ENCODE measurements at regions not wholly inside any gene's neighbourhood (a gene's known extent, or its start where the extent isn't known, plus 50 kb on each side); places are given as distances from the start of the nearest gene placed in this dataset.
A peak's percentile ranks its signal among the peaks of the same experiment; 100 is the strongest.

DNA sequence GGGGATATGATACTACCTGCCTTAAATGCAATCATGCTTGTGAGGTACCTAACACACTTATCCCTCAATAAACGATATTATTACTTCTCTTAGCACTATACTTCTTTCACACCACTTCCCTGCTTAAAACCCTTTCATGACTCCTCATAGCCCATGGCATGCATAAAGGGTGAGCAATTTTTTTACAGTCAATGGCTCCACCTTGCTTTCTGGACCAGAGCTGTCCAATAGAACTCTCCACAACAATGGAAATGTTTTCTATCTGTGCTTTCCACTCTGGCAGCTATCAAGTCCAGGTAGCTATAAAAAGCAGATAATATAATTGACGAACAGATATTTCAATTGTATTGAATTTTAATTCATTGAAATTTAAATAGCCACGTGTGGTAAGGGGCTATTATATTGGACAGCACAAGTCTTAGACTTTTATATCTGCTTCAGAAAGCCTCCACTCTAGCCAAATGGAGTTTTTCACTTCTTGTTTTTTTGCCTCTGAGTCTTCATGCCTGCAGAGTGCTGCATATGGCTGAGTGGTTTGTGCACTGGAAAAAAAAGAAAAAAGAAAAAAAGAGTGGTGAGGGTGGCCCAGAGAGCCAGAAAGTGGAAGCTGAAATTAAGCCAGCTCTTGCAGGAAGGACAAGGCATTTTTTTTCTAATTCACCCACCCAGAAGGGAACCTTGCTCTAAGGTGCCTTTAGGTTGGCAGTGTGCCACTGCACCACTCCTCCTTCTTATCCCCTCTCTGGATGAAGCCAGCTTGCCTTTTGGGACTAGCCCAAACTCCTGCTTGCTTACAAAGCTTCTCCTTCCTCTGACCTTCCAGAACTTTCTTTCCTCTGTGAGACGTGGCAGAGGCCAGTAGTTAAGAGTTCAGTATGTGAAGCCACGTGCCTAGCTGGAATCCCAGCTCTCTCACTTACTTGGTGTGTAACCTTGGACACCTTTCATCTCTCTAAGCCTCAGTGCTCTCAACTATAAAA is 239.0 kb upstream of the LRTM1 start:
- no peak for DNase-seq (ENCODE audit: low read depth)
- 0 out of 2 replicates have a peak, but pooled peaks have one; percentile 17 for TF ChIP-seq CTCF (IDR thresholded peaks at IDR 0.05; ENCODE audit: insufficient read depth, low read depth, low read length)
- Histone ChIP-seq H3K36me3 (ENCODE audit: control insufficient read depth, insufficient read depth, low read length) (no peaks in the 10 kb centered on the region), H3K27me3 (ENCODE audit: control insufficient read depth, insufficient read depth, low read length) (no peaks in the 10 kb centered on the region), H3K4me3 (ENCODE audit: low read depth, low read length) (no peak overlapping the region)
- CTCF ChIA-PET: interaction anchor here (0.6 to 3.4 kb wide), 23 partner anchors 14 to 739 kb away, joined by 3 to 16 read pairs (median 3); no protein-coding TSS in a partner anchor
- POLR2A ChIA-PET: interaction anchor here (0.5 to 1.7 kb wide), 7 partner anchors 37 to 555 kb away, joined by 3 to 10 read pairs (median 3); no protein-coding TSS in a partner anchor

DNA sequence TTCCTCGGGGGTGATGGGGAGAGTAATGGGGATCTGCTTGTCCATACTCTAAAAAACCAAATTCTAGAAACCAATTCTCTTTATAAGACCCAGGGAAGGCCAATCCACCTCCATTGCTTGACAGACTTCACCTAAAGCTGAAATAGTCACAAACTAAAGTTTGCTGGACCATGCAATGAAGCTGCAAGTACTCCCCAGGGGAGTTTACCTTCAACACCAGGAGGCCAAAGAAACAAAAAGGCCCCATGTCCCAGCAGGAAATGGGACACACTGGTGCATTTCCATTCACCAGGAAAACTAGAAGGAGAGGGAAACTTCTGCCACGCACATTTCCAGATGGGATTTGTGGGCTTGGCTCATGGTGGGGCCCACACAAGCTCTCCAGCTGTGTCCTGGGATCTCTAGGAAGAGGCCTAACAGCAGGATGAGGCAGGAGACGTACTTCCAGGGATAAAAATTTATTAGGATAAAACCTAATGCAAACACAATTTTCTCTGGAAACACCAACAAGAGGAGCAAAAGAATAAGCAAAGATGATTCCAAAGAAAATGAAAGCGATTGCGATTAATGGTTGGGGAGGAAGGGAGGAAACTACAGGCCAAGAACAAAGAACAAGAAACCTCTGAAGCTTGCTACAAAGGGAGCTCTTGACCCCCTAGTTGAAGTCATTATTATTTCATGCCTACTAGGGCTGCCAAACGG is 238.0 kb upstream of the LRTM1 start:
- TF ChIP-seq CTCF (IDR thresholded peaks at IDR 0.05; ENCODE audit: insufficient read depth, low read depth, low read length): no peak
- ChIA-PET CTCF (interaction anchor here (0.8 to 3.4 kb wide), 17 partner anchors 135 to 738 kb away, joined by 3 to 16 read pairs (median 4); no protein-coding TSS in a partner anchor), POLR2A (interaction anchor here (0.6 to 1.7 kb wide), 2 partner anchors 199 to 740 kb away, joined by 3 read pairs; no protein-coding TSS in a partner anchor)
- Histone ChIP-seq H3K4me3 (ENCODE audit: low read depth, low read length) (no peak overlapping the region), H3K27me3 (ENCODE audit: control insufficient read depth, insufficient read depth, low read length) (no peaks in the 10 kb centered on the region), H3K36me3 (ENCODE audit: control insufficient read depth, insufficient read depth, low read length) (no peaks in the 10 kb centered on the region)
- DNase-seq (ENCODE audit: low read depth): no peak

- no peaks in the 10 kb centered on the region for H3K27me3 ChIP-seq (ENCODE audit: control insufficient read depth, insufficient read depth, low read length)
- CTCF ChIA-PET: interaction anchor here (0.8 to 3.4 kb wide), 8 partner anchors 211 to 1226 kb away, joined by 3 to 16 read pairs (median 6); no protein-coding TSS in a partner anchor
- DNase-seq (ENCODE audit: low read depth): peak; percentile 71
- no peak overlapping the region for H3K4me3 ChIP-seq (ENCODE audit: low read depth, low read length)
- POLR2A ChIA-PET: interaction anchor here (0.6 kb wide), 1 partner anchor 739 kb away, joined by 3 read pairs; no protein-coding TSS in a partner anchor
- no peak for TF ChIP-seq CTCF (IDR thresholded peaks at IDR 0.05; ENCODE audit: insufficient read depth, low read depth, low read length)
- no peaks in the 10 kb centered on the region for H3K36me3 ChIP-seq (ENCODE audit: control insufficient read depth, insufficient read depth, low read length)
These were observed 237.4 kb upstream of the LRTM1 start for GRCh38 chr3:55165278-55165677.

DNA sequence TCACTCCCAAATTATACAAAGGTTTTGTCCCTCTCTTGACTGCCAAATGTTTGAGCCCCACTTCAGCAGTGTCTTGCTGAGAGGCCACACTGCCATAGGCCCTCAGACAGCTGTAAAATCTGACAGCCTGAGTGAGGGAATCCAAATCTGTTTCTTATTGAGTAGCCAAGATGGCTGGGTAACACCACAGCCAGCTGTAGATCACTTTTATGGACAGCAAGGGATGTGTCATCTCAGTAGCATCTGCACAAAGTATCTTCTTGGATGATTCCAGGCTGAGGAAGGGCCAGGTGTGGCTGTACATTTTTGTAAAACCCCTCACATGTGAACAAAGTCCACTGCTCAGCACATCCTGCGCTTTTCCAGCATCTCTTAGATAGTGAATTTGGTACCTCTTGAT is 237.0 kb upstream of the LRTM1 start:
- Histone ChIP-seq H3K36me3 (ENCODE audit: control insufficient read depth, insufficient read depth, low read length) (no peaks in the 10 kb centered on the region), H3K4me3 (ENCODE audit: low read depth, low read length) (no peak overlapping the region), H3K27me3 (ENCODE audit: control insufficient read depth, insufficient read depth, low read length) (no peaks in the 10 kb centered on the region)
- ChIA-PET CTCF (interaction anchor here (2.0 to 3.4 kb wide), 5 partner anchors 211 to 1226 kb away, joined by 4 to 16 read pairs (median 7); no protein-coding TSS in a partner anchor), POLR2A (interaction anchor here (0.6 kb wide), 1 partner anchor 739 kb away, joined by 3 read pairs; no protein-coding TSS in a partner anchor)
- no peak for TF ChIP-seq CTCF (IDR thresholded peaks at IDR 0.05; ENCODE audit: insufficient read depth, low read depth, low read length)
- DNase-seq (ENCODE audit: low read depth): peak; percentile 58

All from BJ (cell line).